ENCODE measurements at regions not wholly inside any gene's neighbourhood (a gene's known extent, or its start where the extent isn't known, plus 50 kb on each side); places are given as distances from the start of the nearest gene placed in this dataset.

GRCh38 chr10:10094691-10095090, 923.0 kb upstream of the CELF2 start:
- TF ChIP-seq POLR2A (IDR thresholded peaks at IDR 0.05): no peak
- TF ChIP-seq CTCF (IDR thresholded peaks at IDR 0.05): no peak
- TF ChIP-seq EP300 (IDR thresholded peaks at IDR 0.05): no peak
